ENCODE measurements at regions not wholly inside any gene's neighbourhood (a gene's known extent, or its start where the extent isn't known, plus 50 kb on each side); places are given as distances from the start of the nearest gene placed in this dataset.

DNA sequence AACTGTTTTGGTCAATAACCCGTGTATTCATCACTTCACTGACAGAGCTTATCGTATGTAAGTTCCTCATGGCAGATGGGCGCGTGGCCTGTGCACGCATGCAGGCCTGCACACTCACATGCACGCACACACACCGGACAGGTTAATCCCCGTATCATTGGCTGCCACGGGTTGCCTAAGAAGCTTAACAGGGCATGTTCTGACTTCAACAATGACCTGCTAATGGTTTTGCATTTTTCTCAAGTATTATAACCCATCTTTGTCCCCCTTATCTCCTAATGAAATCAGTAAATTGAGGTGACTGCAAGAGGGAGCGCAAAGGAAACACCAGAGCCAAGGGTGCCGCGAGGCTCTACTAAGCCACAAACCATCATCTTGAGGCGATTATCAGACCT is 399.0 kb upstream of the ID2 start:
- TF ChIP-seq, protein P1, sequence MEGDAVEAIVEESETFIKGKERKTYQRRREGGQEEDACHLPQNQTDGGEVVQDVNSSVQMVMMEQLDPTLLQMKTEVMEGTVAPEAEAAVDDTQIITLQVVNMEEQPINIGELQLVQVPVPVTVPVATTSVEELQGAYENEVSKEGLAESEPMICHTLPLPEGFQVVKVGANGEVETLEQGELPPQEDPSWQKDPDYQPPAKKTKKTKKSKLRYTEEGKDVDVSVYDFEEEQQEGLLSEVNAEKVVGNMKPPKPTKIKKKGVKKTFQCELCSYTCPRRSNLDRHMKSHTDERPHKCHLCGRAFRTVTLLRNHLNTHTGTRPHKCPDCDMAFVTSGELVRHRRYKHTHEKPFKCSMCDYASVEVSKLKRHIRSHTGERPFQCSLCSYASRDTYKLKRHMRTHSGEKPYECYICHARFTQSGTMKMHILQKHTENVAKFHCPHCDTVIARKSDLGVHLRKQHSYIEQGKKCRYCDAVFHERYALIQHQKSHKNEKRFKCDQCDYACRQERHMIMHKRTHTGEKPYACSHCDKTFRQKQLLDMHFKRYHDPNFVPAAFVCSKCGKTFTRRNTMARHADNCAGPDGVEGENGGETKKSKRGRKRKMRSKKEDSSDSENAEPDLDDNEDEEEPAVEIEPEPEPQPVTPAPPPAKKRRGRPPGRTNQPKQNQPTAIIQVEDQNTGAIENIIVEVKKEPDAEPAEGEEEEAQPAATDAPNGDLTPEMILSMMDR (IDR thresholded peaks at IDR 0.05), result no peak
- TF ChIP-seq POLR2A (IDR thresholded peaks at IDR 0.05) (no peak), POLR2AphosphoS5 (IDR thresholded peaks at IDR 0.05) (no peak)
